SH-SY5Y (cell line): ENCODE measurements at regions not wholly inside any gene's neighbourhood (a gene's known extent, or its start where the extent isn't known, plus 50 kb on each side); places are given as distances from the start of the nearest gene placed in this dataset.

Experiments
- GATA2 ChIP-seq: IDR thresholded peaks from 2 replicates; pipeline ENCODE4 v1.6.1; 2011; ENCODE audit warnings: mild to moderate bottlenecking, low read depth, low read length
- GATA3 ChIP-seq: IDR thresholded peaks from 2 replicates; pipeline ENCODE4 v1.6.1; 2011; ENCODE audit warnings: low read depth, mild to moderate bottlenecking, low read length, moderate library complexity

GRCh38 chr7:145134377-145134776 lies 298.5 kb upstream of the TPK1 start:
- TF ChIP-seq GATA2 (no peak), GATA3 (no peak)

GRCh38 chr7:145123502-145123901 lies 287.6 kb upstream of the TPK1 start:
- TF ChIP-seq GATA2 (no peak), GATA3 (no peak)

- TF ChIP-seq GATA2 (no peak), GATA3 (no peak)
Observed at GRCh38 chr7:145106001-145106400, 270.1 kb upstream of the TPK1 start.

GRCh38 chr7:145105561-145105960 lies 269.7 kb upstream of the TPK1 start:
- TF ChIP-seq GATA2 (no peak), GATA3 (no peak)

- TF ChIP-seq GATA3 (no peak), GATA2 (no peak)
Observed at GRCh38 chr7:145104400-145104799, 268.5 kb upstream of the TPK1 start.

- TF ChIP-seq GATA3 (no peak), GATA2 (no peak)
Observed at GRCh38 chr7:145092766-145093165, 256.9 kb upstream of the TPK1 start.

GRCh38 chr7:145088111-145088745 lies 252.4 kb upstream of the TPK1 start:
- TF ChIP-seq GATA2, result no peak
- no peak for TF ChIP-seq GATA3

- no peak for TF ChIP-seq GATA3
- no peak for TF ChIP-seq GATA2
Observed at GRCh38 chr7:145082366-145083161, 246.7 kb upstream of the TPK1 start.

GRCh38 chr7:145065473-145065872 lies 229.6 kb upstream of the TPK1 start:
- TF ChIP-seq GATA3, result no peak

GRCh38 chr7:145064114-145064513 lies 228.3 kb upstream of the TPK1 start:
- no peak for TF ChIP-seq GATA2
- no peak for TF ChIP-seq GATA3

- no peak for TF ChIP-seq GATA3
- TF ChIP-seq GATA2, result no peak
Observed at GRCh38 chr7:145053781-145054180, 217.9 kb upstream of the TPK1 start.

GRCh38 chr7:145050415-145050814 lies 214.6 kb upstream of the TPK1 start:
- TF ChIP-seq GATA3 (no peak), GATA2 (no peak)

GRCh38 chr7:145036604-145037405 lies 201.0 kb upstream of the TPK1 start:
- no peak for TF ChIP-seq GATA3
- no peak for TF ChIP-seq GATA2

GRCh38 chr7:145031162-145031561 lies 195.3 kb upstream of the TPK1 start:
- TF ChIP-seq GATA2 (no peak), GATA3 (no peak)
